ENCODE measurements at regions not wholly inside any gene's neighbourhood (a gene's known extent, or its start where the extent isn't known, plus 50 kb on each side); places are given as distances from the start of the nearest gene placed in this dataset.
"Not testable (repeated sequence)": the region's sequence is repeated elsewhere in the genome, so short reads cannot be mapped to it uniquely, and the experiment has no call there.

- not testable (repeated sequence) for TF ChIP-seq CTCF (IDR thresholded peaks at IDR 0.05); EZH2 (IDR thresholded peaks at IDR 0.05; ENCODE audit: borderline replicate concordance, insufficient read depth, low read depth, low read length, poor library complexity, severe bottlenecking)
Measured at GRCh38 chr5:163355811-163356210, 81.6 kb upstream of the CCNG1 start.

Measured in B cell (primary cell).